Progenitor cell of endocrine pancreas (in vitro differentiated cells): ENCODE measurements at regions not wholly inside any gene's neighbourhood (a gene's known extent, or its start where the extent isn't known, plus 50 kb on each side); places are given as distances from the start of the nearest gene placed in this dataset.

Source experiments
- DNase-seq: peaks from one replicate; pipeline ENCODE4 v3.0.0; 2021; ENCODE audit warnings: low spot score; ENCODE audit not compliant: unreplicated experiment
- H3K27ac Mint-ChIP-seq: 2 replicates; pipeline ENCODE4 v1.8.0; 2021; ENCODE audit warnings: mild to moderate bottlenecking, moderate library complexity, mixed read lengths
- H3K27me3 Mint-ChIP-seq: 2 replicates; pipeline ENCODE4 v1.8.0; 2021; ENCODE audit warnings: mixed read lengths
- H3K36me3 Mint-ChIP-seq: 2 replicates; pipeline ENCODE4 v1.8.0; 2022; ENCODE audit warnings: mixed read lengths; ENCODE audit not compliant: insufficient read depth
- H3K4me1 Mint-ChIP-seq: 2 replicates; pipeline ENCODE4 v1.8.0; 2021; ENCODE audit warnings: low read depth, mixed read lengths
- H3K4me3 Mint-ChIP-seq: 2 replicates; pipeline ENCODE4 v1.8.0; 2021; ENCODE audit warnings: low read depth, mild to moderate bottlenecking, moderate library complexity, mixed read lengths
- H3K9me3 Mint-ChIP-seq: 2 replicates; pipeline ENCODE4 v1.8.0; 2021; ENCODE audit warnings: low read depth, mixed read lengths
- TF ChIP-seq, protein P1 (sequence below): fragments of 200-600 bp; sonication (generic); IDR thresholded peaks from one replicate; pipeline ENCODE4 v1.5.0; 2021; ENCODE audit warnings: antibody characterized with exemption, mild to moderate bottlenecking; ENCODE audit not compliant: unreplicated experiment

DNA sequence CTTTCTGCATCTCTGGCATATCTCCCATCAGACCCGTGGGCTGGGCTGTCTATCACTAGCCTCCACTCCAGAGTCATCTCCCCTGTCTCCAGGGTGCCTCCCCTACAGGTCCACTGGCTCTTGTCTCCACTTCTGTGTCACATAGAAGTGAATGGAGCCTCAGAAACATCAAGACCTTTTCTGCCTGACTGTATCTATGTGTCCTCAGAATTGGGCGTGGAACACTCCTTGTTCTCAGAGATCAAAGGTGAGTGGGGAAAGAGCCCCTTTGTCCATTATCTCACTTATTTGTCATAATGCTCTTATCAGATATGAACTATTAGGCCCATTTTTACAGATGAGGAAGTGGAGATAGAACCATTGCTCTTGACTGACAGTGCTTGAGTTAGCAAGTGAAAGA lies 211.0 kb downstream of the CYRIA start:
- H3K27ac Mint-ChIP-seq = no peak overlapping the region
- TF ChIP-seq, protein P1, sequence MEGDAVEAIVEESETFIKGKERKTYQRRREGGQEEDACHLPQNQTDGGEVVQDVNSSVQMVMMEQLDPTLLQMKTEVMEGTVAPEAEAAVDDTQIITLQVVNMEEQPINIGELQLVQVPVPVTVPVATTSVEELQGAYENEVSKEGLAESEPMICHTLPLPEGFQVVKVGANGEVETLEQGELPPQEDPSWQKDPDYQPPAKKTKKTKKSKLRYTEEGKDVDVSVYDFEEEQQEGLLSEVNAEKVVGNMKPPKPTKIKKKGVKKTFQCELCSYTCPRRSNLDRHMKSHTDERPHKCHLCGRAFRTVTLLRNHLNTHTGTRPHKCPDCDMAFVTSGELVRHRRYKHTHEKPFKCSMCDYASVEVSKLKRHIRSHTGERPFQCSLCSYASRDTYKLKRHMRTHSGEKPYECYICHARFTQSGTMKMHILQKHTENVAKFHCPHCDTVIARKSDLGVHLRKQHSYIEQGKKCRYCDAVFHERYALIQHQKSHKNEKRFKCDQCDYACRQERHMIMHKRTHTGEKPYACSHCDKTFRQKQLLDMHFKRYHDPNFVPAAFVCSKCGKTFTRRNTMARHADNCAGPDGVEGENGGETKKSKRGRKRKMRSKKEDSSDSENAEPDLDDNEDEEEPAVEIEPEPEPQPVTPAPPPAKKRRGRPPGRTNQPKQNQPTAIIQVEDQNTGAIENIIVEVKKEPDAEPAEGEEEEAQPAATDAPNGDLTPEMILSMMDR = no peak
- peaks cover 8% of the 10 kb centered on the region for H3K9me3 Mint-ChIP-seq
- H3K4me1 Mint-ChIP-seq = no peaks in the 10 kb centered on the region
- no peak overlapping the region for H3K4me3 Mint-ChIP-seq
- no peaks in the 10 kb centered on the region for H3K36me3 Mint-ChIP-seq
- H3K27me3 Mint-ChIP-seq = peaks cover 7% of the 10 kb centered on the region
- DNase-seq = no peak

DNA sequence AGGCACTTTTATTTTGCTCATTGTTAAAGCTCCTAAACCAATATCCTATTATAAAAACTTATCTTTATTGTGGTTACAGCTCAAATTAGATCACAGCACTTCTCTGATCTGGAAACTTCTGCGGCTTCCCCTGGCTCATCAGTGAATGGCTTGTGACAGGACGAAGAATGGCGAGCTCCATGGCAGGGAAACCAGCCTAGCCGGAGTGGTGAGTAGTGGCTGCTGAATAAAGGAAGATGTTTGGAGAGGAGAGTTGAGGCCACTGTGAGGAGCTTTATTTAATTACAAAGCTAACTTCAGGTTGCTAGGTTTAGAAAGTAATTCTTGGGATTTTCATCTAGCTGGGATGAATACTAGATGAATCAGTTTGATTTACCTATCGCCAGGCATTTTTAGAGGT lies 213.5 kb downstream of the CYRIA start:
- Mint-ChIP-seq H3K27ac (no peak overlapping the region), H3K9me3 (no peaks in the 10 kb centered on the region), H3K4me1 (no peaks in the 10 kb centered on the region), H3K36me3 (no peaks in the 10 kb centered on the region), H3K4me3 (no peak overlapping the region), H3K27me3 (peaks cover 12% of the 10 kb centered on the region)
- TF ChIP-seq, protein P1 = no peak
- no peak for DNase-seq

DNA sequence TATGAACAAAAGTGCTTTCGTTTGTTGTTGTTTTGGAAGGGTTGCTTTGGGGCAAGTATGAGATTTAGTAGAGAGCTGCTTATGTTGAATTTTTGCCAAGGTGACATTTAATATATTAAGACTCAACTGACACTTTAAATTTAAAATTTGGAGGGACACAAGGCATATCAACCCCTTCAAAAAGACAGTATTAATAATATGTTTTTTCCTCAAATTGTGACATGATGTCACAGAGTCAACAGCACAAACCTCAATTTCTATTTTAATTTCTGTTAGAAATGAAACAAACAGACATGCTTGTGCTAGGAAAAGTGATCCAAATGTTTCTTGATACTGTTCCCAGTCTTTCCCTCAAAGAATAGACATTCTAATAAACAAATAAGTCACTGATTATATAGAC lies 218.9 kb downstream of the CYRIA start:
- TF ChIP-seq, protein P1 = no peak
- Mint-ChIP-seq H3K9me3 (no peaks in the 10 kb centered on the region), H3K27ac (peak overlapping the region; percentile 21), H3K36me3 (no peaks in the 10 kb centered on the region), H3K4me1 (no peaks in the 10 kb centered on the region), H3K27me3 (peaks cover 22% of the 10 kb centered on the region), H3K4me3 (no peak overlapping the region)
- no peak for DNase-seq

DNA sequence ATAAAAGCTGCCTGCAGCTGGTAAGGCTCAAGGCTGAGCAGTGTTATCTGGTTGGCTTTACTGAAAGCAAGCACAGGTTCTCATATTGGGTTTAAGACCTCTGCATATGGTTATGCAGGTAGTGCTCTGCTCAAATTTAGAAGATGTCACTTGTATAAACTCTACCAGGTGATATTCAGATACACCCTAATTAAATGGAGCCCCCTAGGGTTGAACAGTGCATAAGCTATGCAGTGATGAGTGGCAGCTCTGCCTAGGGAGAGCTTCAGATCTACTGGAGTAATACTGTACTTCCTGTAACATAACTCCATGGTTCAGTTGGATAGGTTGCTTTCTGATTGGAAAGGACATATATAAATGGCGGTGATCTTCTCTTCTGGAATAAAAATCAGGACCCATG lies 222.7 kb downstream of the CYRIA start:
- peaks cover 4% of the 10 kb centered on the region for H3K4me1 Mint-ChIP-seq
- H3K4me3 Mint-ChIP-seq = no peak overlapping the region
- no peaks in the 10 kb centered on the region for H3K9me3 Mint-ChIP-seq
- DNase-seq = no peak
- H3K36me3 Mint-ChIP-seq = no peaks in the 10 kb centered on the region
- peaks cover 17% of the 10 kb centered on the region for H3K27me3 Mint-ChIP-seq
- no peak overlapping the region for H3K27ac Mint-ChIP-seq
- TF ChIP-seq, protein P1 = no peak

DNA sequence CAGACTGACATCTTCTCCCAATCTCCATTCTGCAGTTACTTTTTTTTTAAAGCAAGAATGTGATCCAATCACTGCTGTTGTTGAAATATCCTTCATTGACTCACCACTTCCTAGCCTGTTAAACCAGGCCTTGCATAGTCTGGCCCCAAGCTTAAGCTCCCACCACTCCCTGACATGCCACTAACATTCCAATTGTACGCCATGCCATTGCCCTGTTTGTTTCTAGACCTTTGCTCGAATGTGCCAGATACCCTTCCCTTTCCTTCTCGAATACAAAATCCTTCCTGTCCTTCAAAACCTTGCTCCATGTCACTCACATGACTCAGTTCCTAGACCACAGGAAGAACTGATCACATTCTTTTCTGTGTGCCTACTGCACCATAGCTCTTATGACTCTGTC lies 224.2 kb downstream of the CYRIA start:
- peaks cover 28% of the 10 kb centered on the region for H3K27me3 Mint-ChIP-seq
- peaks cover 4% of the 10 kb centered on the region for H3K4me1 Mint-ChIP-seq
- TF ChIP-seq, protein P1 = no peak
- H3K4me3 Mint-ChIP-seq = no peak overlapping the region
- H3K36me3 Mint-ChIP-seq = no peaks in the 10 kb centered on the region
- no peak for DNase-seq
- no peak overlapping the region for H3K27ac Mint-ChIP-seq
- H3K9me3 Mint-ChIP-seq = no peaks in the 10 kb centered on the region
